A549 (cell line): ENCODE measurements at regions not wholly inside any gene's neighbourhood (a gene's known extent, or its start where the extent isn't known, plus 50 kb on each side); places are given as distances from the start of the nearest gene placed in this dataset.

ENCODE experiments used
- ATAC-seq, 2 experiments: fragments of 200-7000 bp in 1 of 2; fragments of >200 bp in 1 of 2; cut with Nextera tagmentation in 1 of 2; cut with Tn5 transposase in 1 of 2; 3 replicates each; pipeline versions ENCODE4 v1.8.0 to v1.9.1; 2018 to 2020; ENCODE audit warnings: mild to moderate bottlenecking in 1 of 2, moderate library complexity in 1 of 2
- CTCF ChIA-PET: fragments of 300-600 bp; sonication (Branson Sonifier 250); formaldehyde crosslinking; extraction: SDS; loops from one replicate; lab custom pipeline; 2021; ENCODE audit warnings: antibody characterized with exemption, inconsistent platforms; lab: Yijun Ruan, JAX
- POLR2A ChIA-PET: fragments of 350-600 bp; formaldehyde crosslinking; extraction: SDS; loops from one replicate; lab custom pipeline; 2021; ENCODE audit warnings: antibody characterized with exemption, inconsistent platforms; lab: Yijun Ruan, JAX
- DNase-seq, 2 experiments: peaks; one replicate each; pipeline versions ENCODE4 v3.0.0 to v3.0.0-alpha.2; 2011 to 2016; ENCODE audit warnings: low read depth in 1 of 2, low spot score in 1 of 2
- FAIRE-seq: peaks from 2 replicates; lab custom pipeline; 2011; peaks lifted over from hg19 to GRCh38; lab: Jason Lieb, UNC
- H3K27ac ChIP-seq, 2 experiments: fragments of >200 bp; sonication (Bioruptor Twin); formaldehyde crosslinking; 3 replicates each; pipeline ENCODE4 v1.5.1; 2016 to 2017
- H3K4me1 ChIP-seq: fragments of >200 bp; sonication (Bioruptor Twin); formaldehyde crosslinking; 3 replicates; pipeline ENCODE4 v1.6.1; 2016
- H3K4me2 ChIP-seq: fragments of >200 bp; sonication (Bioruptor Twin); formaldehyde crosslinking; 3 replicates; pipeline ENCODE4 v1.6.1; 2016
- H3K4me3 ChIP-seq: fragments of >200 bp; sonication (Bioruptor Twin); formaldehyde crosslinking; 3 replicates; pipeline ENCODE4 v1.5.1; 2016
- H3K9me3 ChIP-seq: fragments of >200 bp; sonication (Bioruptor Twin); formaldehyde crosslinking; 3 replicates; pipeline ENCODE4 v1.6.1; 2016
- EHMT2 ChIP-seq: fragments of 200-600 bp; sonication (generic); IDR thresholded peaks from 2 replicates; pipeline ENCODE4 v1.6.1; 2016; ENCODE audit warnings: antibody characterized with exemption, low read depth, mild to moderate bottlenecking, moderate library complexity
- ESRRA ChIP-seq: fragments of 150-350 bp; IDR thresholded peaks from 2 replicates; pipeline ENCODE4 v1.6.1; 2014; ENCODE audit warnings: mild to moderate bottlenecking, low read length, borderline replicate concordance
- FOSL2 ChIP-seq, 2 experiments: fragments of 450-650 bp in 1 of 2; fragments of >200 bp in 1 of 2; sonication (Bioruptor Twin) in 1 of 2; formaldehyde crosslinking; IDR thresholded peaks; 2 replicates each; pipeline versions ENCODE4 v1.5.0 to v1.6.1; 2016 to 2020; ENCODE audit warnings: mild to moderate bottlenecking in 1 of 2, moderate library complexity in 1 of 2
- GATA3 ChIP-seq: IDR thresholded peaks from 2 replicates; pipeline ENCODE4 v1.6.1; 2012; ENCODE audit warnings: borderline replicate concordance
- HDAC2 ChIP-seq: fragments of 200-600 bp; sonication (generic); IDR thresholded peaks from 2 replicates; pipeline ENCODE4 v1.6.1; 2016
- HES2 ChIP-seq: fragments of >200 bp; sonication (Bioruptor Twin); formaldehyde crosslinking; IDR thresholded peaks from 2 replicates; pipeline ENCODE4 v1.6.1; 2016
- HEYL ChIP-seq: fragments of 250-450 bp; sonication (Bioruptor Pico); IDR thresholded peaks from 2 replicates; pipeline ENCODE4 v1.8.0; 2021; ENCODE audit warnings: mild to moderate bottlenecking, moderate library complexity
- HOXB13 ChIP-seq: fragments of 250-450 bp; sonication (Bioruptor Pico); IDR thresholded peaks from 2 replicates; pipeline ENCODE4 v1.5.0; 2020; ENCODE audit warnings: low read depth, mild to moderate bottlenecking, moderate library complexity
- JUNB ChIP-seq: fragments of >200 bp; sonication (Bioruptor Twin); formaldehyde crosslinking; IDR thresholded peaks from 2 replicates; pipeline ENCODE4 v1.6.1; 2016
- KDM5A ChIP-seq: fragments of 200-600 bp; sonication (generic); IDR thresholded peaks from 2 replicates; pipeline ENCODE4 v1.6.1; 2016; ENCODE audit warnings: antibody characterized with exemption, mild to moderate bottlenecking
- MAX ChIP-seq: IDR thresholded peaks from 2 replicates; pipeline ENCODE4 v1.6.1; 2012
- MAZ ChIP-seq: fragments of 150-350 bp; IDR thresholded peaks from 2 replicates; pipeline ENCODE4 v1.6.1; 2014; ENCODE audit warnings: antibody characterized with exemption, low read depth, low read length, borderline replicate concordance
- MYC ChIP-seq: IDR thresholded peaks from 2 replicates; pipeline ENCODE4 v1.6.1; 2012; ENCODE audit warnings: mild to moderate bottlenecking, inconsistent platforms, low read length, improper control_type of control experiment, borderline replicate concordance
- NFE2L2 ChIP-seq: fragments of 150-350 bp; conservative IDR thresholded peaks from 2 replicates; pipeline ENCODE4 v1.6.1; 2014; ENCODE audit warnings: low read length
- NPAS2 ChIP-seq: fragments of 250-450 bp; sonication (Bioruptor Pico); IDR thresholded peaks from 2 replicates; pipeline ENCODE4 v1.8.0; 2022; ENCODE audit warnings: mild to moderate bottlenecking, moderate library complexity, borderline replicate concordance
- RAD21 ChIP-seq, 2 experiments: fragments of >200 bp in 1 of 2; sonication (Bioruptor Twin) in 1 of 2; formaldehyde crosslinking in 1 of 2; IDR thresholded peaks in 1 of 2; conservative IDR thresholded peaks in 1 of 2; 2 replicates in 1 of 2; 3 replicates in 1 of 2; pipeline ENCODE4 v1.6.1; 2012 to 2018; ENCODE audit warnings: inconsistent platforms in 1 of 2
- RARB ChIP-seq: fragments of 250-450 bp; sonication (Bioruptor Pico); IDR thresholded peaks from 2 replicates; pipeline ENCODE4 v1.8.0; 2021; ENCODE audit warnings: mild to moderate bottlenecking, moderate library complexity
- RCOR1 ChIP-seq: fragments of 150-350 bp; IDR thresholded peaks from 2 replicates; pipeline ENCODE4 v1.6.1; 2014; ENCODE audit warnings: antibody characterized with exemption, low read length, low read depth
- SMC3 ChIP-seq: fragments of >200 bp; sonication (Bioruptor Twin); formaldehyde crosslinking; IDR thresholded peaks from 3 replicates; pipeline ENCODE4 v1.6.1; 2018; ENCODE audit warnings: inconsistent platforms
- SREBF2 ChIP-seq: fragments of 450-650 bp; IDR thresholded peaks from 2 replicates; pipeline ENCODE4 v1.6.1; 2014; ENCODE audit warnings: mild to moderate bottlenecking, moderate library complexity
- TFCP2L1 ChIP-seq: fragments of 250-450 bp; sonication (Bioruptor Pico); IDR thresholded peaks from 2 replicates; pipeline ENCODE4 v1.5.0; 2021; ENCODE audit warnings: mild to moderate bottlenecking
- TP53 ChIP-seq: fragments of 250-450 bp; sonication (Bioruptor Pico); IDR thresholded peaks from 2 replicates; pipeline ENCODE4 v1.5.0; 2021; ENCODE audit warnings: mild to moderate bottlenecking, moderate library complexity
- USF2 ChIP-seq: fragments of 450-650 bp; IDR thresholded peaks from 2 replicates; pipeline ENCODE4 v1.6.1; 2014; ENCODE audit warnings: antibody characterized with exemption
- ZC3H11A ChIP-seq: fragments of 450-650 bp; IDR thresholded peaks from 2 replicates; pipeline ENCODE4 v1.6.1; 2014; ENCODE audit warnings: antibody characterized with exemption, mild to moderate bottlenecking
- ZFP36 ChIP-seq: fragments of 450-650 bp; IDR thresholded peaks from 2 replicates; pipeline ENCODE4 v1.6.1; 2014; ENCODE audit warnings: borderline replicate concordance; ENCODE audit not compliant: partially characterized antibody
- WGBS: methylation state at CpG from one replicate; pipeline ENCODE4 v1.1.6; 2017; ENCODE audit errors: missing lambda C conversion rate; 5-methylcytosine and 5-hydroxymethylcytosine counted together

GRCh38 chr21:16406355-16406754 lies 676.6 kb downstream of the USP25 start:
- H3K4me1 ChIP-seq = no peaks in the 10 kb centered on the region
- DNase-seq (no peak), FAIRE-seq (no peak), ATAC-seq (no peak)
- 92% methylated on average over 2 of the region's 2 CpGs for WGBS
- H3K9me3 ChIP-seq = no peaks in the 10 kb centered on the region
- H3K4me2 ChIP-seq = no peak overlapping the region
- no peak overlapping the region for H3K4me3 ChIP-seq
- ChIA-PET CTCF (no interaction called here), POLR2A (no interaction called here)
- no peak overlapping the region for H3K27ac ChIP-seq
- TF ChIP-seq HOXB13 = no peak
- no peak for TF ChIP-seq MYC
- no peak for TF ChIP-seq GATA3
- TF ChIP-seq ZC3H11A = no peak
- TF ChIP-seq KDM5A = no peak
- TF ChIP-seq MAZ = no peak
- no peak for TF ChIP-seq JUNB
- TF ChIP-seq SMC3 = no peak
- TF ChIP-seq USF2 = no peak
- TF ChIP-seq MAX = no peak
- no peak for TF ChIP-seq HES2
- TF ChIP-seq TP53 (CRISPR knock-in tag) = no peak
- TF ChIP-seq RARB (CRISPR knock-in tag) = no peak
- TF ChIP-seq HDAC2 = no peak
- TF ChIP-seq SREBF2 = no peak
- no peak for TF ChIP-seq FOSL2 (IDR thresholded peaks at IDR 0.05)
- no peak for TF ChIP-seq FOSL2 (CRISPR knock-in tag; IDR thresholded peaks at IDR 0.05)
- no peak for TF ChIP-seq EHMT2
- TF ChIP-seq RCOR1 = no peak
- no peak for TF ChIP-seq HEYL (CRISPR knock-in tag)

- FAIRE-seq = no peak
Observed at GRCh38 chr21:16407403-16408240, 677.8 kb downstream of the USP25 start.

GRCh38 chr21:16408280-16408679 lies 678.5 kb downstream of the USP25 start:
- Histone ChIP-seq H3K4me3 (no peak overlapping the region), H3K4me1 (no peaks in the 10 kb centered on the region), H3K27ac (no peak overlapping the region), H3K9me3 (no peaks in the 10 kb centered on the region), H3K4me2 (no peak overlapping the region)
- ATAC-seq (no peak), DNase-seq (no peak), FAIRE-seq (no peak)
- no peak for TF ChIP-seq NPAS2 (CRISPR knock-in tag)
- no peak for TF ChIP-seq RAD21 (conservative IDR thresholded peaks at IDR 0.05 in 1 of 2, IDR thresholded peaks at IDR 0.05 in 1 of 2)
- no peak for TF ChIP-seq ZC3H11A
- no peak for TF ChIP-seq ZFP36
- no peak for TF ChIP-seq NFE2L2
- no peak for TF ChIP-seq TFCP2L1 (CRISPR knock-in tag)
- TF ChIP-seq ESRRA = no peak
- TF ChIP-seq RARB (CRISPR knock-in tag) = no peak
- CTCF ChIA-PET = no interaction called here
- 98% methylated on average over 2 of the region's 2 CpGs for WGBS
- POLR2A ChIA-PET = no interaction called here

More at GRCh38 chr21:16407403-16408240, 677.8 kb downstream of the USP25 start:
- no peaks in the 10 kb centered on the region for H3K4me1 ChIP-seq
- H3K27ac ChIP-seq = no peak overlapping the region
- H3K9me3 ChIP-seq = no peaks in the 10 kb centered on the region
- POLR2A ChIA-PET = no interaction called here
- DNase-seq (no peak), ATAC-seq (no peak)
- CTCF ChIA-PET = no interaction called here
- H3K4me2 ChIP-seq = no peak overlapping the region
- WGBS = 89% methylated on average over 1 of the region's 1 CpG
- TF ChIP-seq GATA3 = no peak
- no peak overlapping the region for H3K4me3 ChIP-seq
